ENCODE measurements at regions not wholly inside any gene's neighbourhood (a gene's known extent, or its start where the extent isn't known, plus 50 kb on each side); places are given as distances from the start of the nearest gene placed in this dataset.

DNA sequence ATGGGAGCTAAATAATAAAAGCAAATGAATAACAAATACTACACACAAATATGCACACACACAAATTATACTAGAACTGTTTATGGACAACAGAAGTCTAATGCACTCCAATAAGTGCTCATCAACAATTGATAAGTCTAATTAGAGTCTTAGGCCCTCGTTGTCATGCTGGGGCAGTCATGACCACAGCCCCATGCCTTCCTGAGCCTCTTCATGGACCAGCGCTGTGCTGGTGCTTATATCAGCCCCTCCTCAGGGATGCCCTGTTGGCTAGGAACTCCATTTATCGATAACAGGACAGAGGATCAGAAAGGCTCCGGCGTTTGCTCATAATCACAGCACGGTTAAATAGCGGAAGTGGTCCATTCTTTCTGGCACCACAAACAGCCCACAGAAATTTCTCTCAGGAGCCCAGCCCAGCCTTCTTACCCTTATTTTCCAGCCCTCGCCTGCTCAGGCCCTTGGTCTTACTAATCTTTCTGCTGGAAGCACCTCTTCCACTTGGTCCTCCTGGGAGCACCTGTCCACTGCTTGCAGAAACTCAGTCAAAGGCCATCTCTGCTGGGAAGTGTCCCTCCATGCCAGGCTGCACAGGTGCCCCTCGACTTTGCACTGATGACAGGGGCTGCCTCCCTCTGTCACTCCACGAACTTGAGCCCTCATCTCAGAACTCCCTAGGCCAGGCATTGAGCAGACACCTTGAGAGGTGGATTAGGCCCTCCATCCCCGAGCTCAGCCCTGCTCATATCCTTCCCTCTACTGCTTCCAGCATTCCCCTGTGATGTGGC is 500.2 kb upstream of the HS6ST1 start:
- peaks cover 4% of the 10 kb centered on the region for H3K27me3 ChIP-seq (ENCODE audit: control insufficient read depth, extremely low read depth, insufficient read depth, low read length)
- H3K4me2 ChIP-seq (ENCODE audit: control insufficient read depth, extremely low read depth, insufficient read depth, low read depth, low read length) = no peak overlapping the region
- no peaks in the 10 kb centered on the region for H3K9me3 ChIP-seq (ENCODE audit: control insufficient read depth, low read depth, low read length)
- no peaks in the 10 kb centered on the region for H3K36me3 ChIP-seq (ENCODE audit: control insufficient read depth in 2 of 2, extremely low read depth in 1 of 2, insufficient read depth in 2 of 2, low read length in 2 of 2)
- no peak overlapping the region for H3K4me3 ChIP-seq (ENCODE audit: control insufficient read depth in 2 of 3, extremely low read depth in 1 of 3, insufficient read depth in 2 of 3, low read depth in 1 of 3, low read length in 3 of 3)
- dilution Hi-C loops (cut with MboI; ENCODE audit: extremely low pct_ligation_motif_present, low sequenced_read_pairs) = no loop called here
- no peaks in the 10 kb centered on the region for H3K9me1 ChIP-seq (ENCODE audit: control insufficient read depth, extremely low read depth, insufficient read depth, low read length)
- no peak for FAIRE-seq
- H3K9ac ChIP-seq (ENCODE audit: control insufficient read depth, extremely low read depth, insufficient read depth, low read length) = no peak overlapping the region
- no peak overlapping the region for H2AFZ ChIP-seq (ENCODE audit: control insufficient read depth, low read length)
- TF ChIP-seq EZH2 (IDR thresholded peaks at IDR 0.05; ENCODE audit: low read length) = no peak
- TF ChIP-seq, protein P1, sequence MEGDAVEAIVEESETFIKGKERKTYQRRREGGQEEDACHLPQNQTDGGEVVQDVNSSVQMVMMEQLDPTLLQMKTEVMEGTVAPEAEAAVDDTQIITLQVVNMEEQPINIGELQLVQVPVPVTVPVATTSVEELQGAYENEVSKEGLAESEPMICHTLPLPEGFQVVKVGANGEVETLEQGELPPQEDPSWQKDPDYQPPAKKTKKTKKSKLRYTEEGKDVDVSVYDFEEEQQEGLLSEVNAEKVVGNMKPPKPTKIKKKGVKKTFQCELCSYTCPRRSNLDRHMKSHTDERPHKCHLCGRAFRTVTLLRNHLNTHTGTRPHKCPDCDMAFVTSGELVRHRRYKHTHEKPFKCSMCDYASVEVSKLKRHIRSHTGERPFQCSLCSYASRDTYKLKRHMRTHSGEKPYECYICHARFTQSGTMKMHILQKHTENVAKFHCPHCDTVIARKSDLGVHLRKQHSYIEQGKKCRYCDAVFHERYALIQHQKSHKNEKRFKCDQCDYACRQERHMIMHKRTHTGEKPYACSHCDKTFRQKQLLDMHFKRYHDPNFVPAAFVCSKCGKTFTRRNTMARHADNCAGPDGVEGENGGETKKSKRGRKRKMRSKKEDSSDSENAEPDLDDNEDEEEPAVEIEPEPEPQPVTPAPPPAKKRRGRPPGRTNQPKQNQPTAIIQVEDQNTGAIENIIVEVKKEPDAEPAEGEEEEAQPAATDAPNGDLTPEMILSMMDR (optimal IDR thresholded peaks at IDR 0.05 in 1 of 3, IDR thresholded peaks at IDR 0.05 in 1 of 3, conservative IDR thresholded peaks at IDR 0.05 in 1 of 3; ENCODE audit: extremely low read depth in 1 of 3, insufficient read depth in 2 of 3, low read length in 3 of 3) = no peak
- no peaks in the 10 kb centered on the region for H4K20me1 ChIP-seq (ENCODE audit: control insufficient read depth, extremely low read depth, insufficient read depth, low read length)
- peaks cover 3% of the 10 kb centered on the region for H3K4me1 ChIP-seq (ENCODE audit: control insufficient read depth, extremely low read depth, insufficient read depth, low read length)
- no peaks in the 10 kb centered on the region for H3K79me2 ChIP-seq (ENCODE audit: control insufficient read depth, insufficient read depth, low read length)
- no peak overlapping the region for H3K27ac ChIP-seq (ENCODE audit: control insufficient read depth, insufficient read depth, low read length)
- DNase-seq (ENCODE audit: low read depth, low spot score) = no peak

DNA sequence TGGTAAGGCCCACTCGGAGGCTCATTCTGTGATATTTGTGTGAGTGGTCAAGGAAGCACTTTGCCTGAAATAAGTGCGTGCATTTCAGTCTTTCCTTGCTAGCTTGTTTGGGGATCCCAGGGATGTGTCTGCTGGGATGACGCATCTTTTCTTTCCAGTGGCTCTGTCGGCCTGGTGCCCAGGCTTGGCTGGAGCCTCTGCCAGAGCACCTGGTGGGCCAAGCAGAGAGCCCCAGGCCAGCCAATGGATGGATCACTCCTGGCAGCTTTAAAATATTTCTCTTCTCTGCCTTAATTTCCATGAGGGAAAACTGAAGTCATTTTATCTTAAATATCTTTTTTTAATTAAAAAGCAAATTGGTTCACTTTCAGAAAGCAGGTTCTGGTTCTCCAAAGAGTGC is 501.8 kb upstream of the HS6ST1 start:
- H3K4me3 ChIP-seq (ENCODE audit: control insufficient read depth in 2 of 3, extremely low read depth in 1 of 3, insufficient read depth in 2 of 3, low read depth in 1 of 3, low read length in 3 of 3) = no peak overlapping the region
- no peak overlapping the region for H3K4me2 ChIP-seq (ENCODE audit: control insufficient read depth, extremely low read depth, insufficient read depth, low read depth, low read length)
- H2AFZ ChIP-seq (ENCODE audit: control insufficient read depth, low read length) = no peak overlapping the region
- H3K9me1 ChIP-seq (ENCODE audit: control insufficient read depth, extremely low read depth, insufficient read depth, low read length) = no peaks in the 10 kb centered on the region
- peaks cover 4% of the 10 kb centered on the region for H3K27me3 ChIP-seq (ENCODE audit: control insufficient read depth, extremely low read depth, insufficient read depth, low read length)
- H3K79me2 ChIP-seq (ENCODE audit: control insufficient read depth, insufficient read depth, low read length) = no peaks in the 10 kb centered on the region
- H3K36me3 ChIP-seq (ENCODE audit: control insufficient read depth in 2 of 2, extremely low read depth in 1 of 2, insufficient read depth in 2 of 2, low read length in 2 of 2) = no peaks in the 10 kb centered on the region
- peaks cover 3% of the 10 kb centered on the region for H3K4me1 ChIP-seq (ENCODE audit: control insufficient read depth, extremely low read depth, insufficient read depth, low read length)
- TF ChIP-seq, protein P1 (optimal IDR thresholded peaks at IDR 0.05 in 1 of 3, IDR thresholded peaks at IDR 0.05 in 1 of 3, conservative IDR thresholded peaks at IDR 0.05 in 1 of 3; ENCODE audit: extremely low read depth in 1 of 3, insufficient read depth in 2 of 3, low read length in 3 of 3) = no peak
- no peaks in the 10 kb centered on the region for H4K20me1 ChIP-seq (ENCODE audit: control insufficient read depth, extremely low read depth, insufficient read depth, low read length)
- dilution Hi-C loops (cut with MboI; ENCODE audit: extremely low pct_ligation_motif_present, low sequenced_read_pairs) = no loop called here
- FAIRE-seq (peak; percentile 49), DNase-seq (ENCODE audit: low read depth, low spot score) (no peak)
- no peak overlapping the region for H3K9ac ChIP-seq (ENCODE audit: control insufficient read depth, extremely low read depth, insufficient read depth, low read length)
- no peaks in the 10 kb centered on the region for H3K9me3 ChIP-seq (ENCODE audit: control insufficient read depth, low read depth, low read length)
- no peak overlapping the region for H3K27ac ChIP-seq (ENCODE audit: control insufficient read depth, insufficient read depth, low read length)
